SK-N-MC (cell line): ENCODE measurements at regions not wholly inside any gene's neighbourhood (a gene's known extent, or its start where the extent isn't known, plus 50 kb on each side); places are given as distances from the start of the nearest gene placed in this dataset.

Experiments
- EZH2 ChIP-seq: fragments of 200-600 bp; sonication (generic); IDR thresholded peaks from one replicate; pipeline ENCODE4 v1.6.1; 2017; ENCODE audit warnings: antibody characterized with exemption
- POLR2AphosphoS5 ChIP-seq: IDR thresholded peaks from 2 replicates; pipeline ENCODE4 v1.6.1; 2012; ENCODE audit warnings: mild to moderate bottlenecking, low read depth, low read length, borderline replicate concordance

- no peak for TF ChIP-seq POLR2AphosphoS5
- TF ChIP-seq EZH2: no peak
Observed at GRCh38 chr6:141261016-141261671, 871.6 kb upstream of the GJE1 start.
